Esophagus muscularis mucosa (tissue), 4 donors: ENCODE measurements at regions not wholly inside any gene's neighbourhood (a gene's known extent, or its start where the extent isn't known, plus 50 kb on each side); places are given as distances from the start of the nearest gene placed in this dataset.

Experiments used
- DNase-seq: peaks from one replicate; pipeline ENCODE4 v3.0.0-alpha.2; 2017; ENCODE audit errors: extremely low spot score
- H3K27ac ChIP-seq, 4 donors: fragments of 200-600 bp; sonication (generic); replicated peaks in 1 of 4; 1 replicate in 3 of 4; 2 replicates in 1 of 4; pipeline ENCODE4 v1.5.1; 2016 to 2019; ENCODE audit warnings: mild to moderate bottlenecking in 1 of 4
- H3K27me3 ChIP-seq, 4 donors: fragments of 200-600 bp; sonication (generic); one replicate each; pipeline versions ENCODE4 v1.5.1 to v1.6.0; 2016 to 2019
- H3K36me3 ChIP-seq, 4 donors: fragments of 200-600 bp; sonication (generic); one replicate each; pipeline ENCODE4 v1.5.1; 2016 to 2019
- H3K4me1 ChIP-seq, 4 donors: fragments of 200-600 bp; sonication (generic); one replicate each; pipeline ENCODE4 v1.5.1; 2016 to 2019
- H3K4me3 ChIP-seq, 4 donors: fragments of 200-600 bp; sonication (generic); 1 replicate in 2 of 4; 2 replicates in 2 of 4; pipeline ENCODE4 v1.5.1; 2016 to 2019; ENCODE audit warnings: mild to moderate bottlenecking in 4 of 4, moderate library complexity in 1 of 4
- H3K9me3 ChIP-seq, 4 donors: fragments of 200-600 bp; sonication (generic); 1 replicate in 3 of 4; 2 replicates in 1 of 4; pipeline ENCODE4 v1.5.1; 2016 to 2019
- CTCF ChIP-seq, 3 experiments: fragments of 200-600 bp in 2 of 3; fragments of 450-650 bp in 1 of 3; sonication (generic) in 2 of 3; IDR thresholded peaks; one replicate each; pipeline ENCODE4 v1.5.1; 2017 to 2019; ENCODE audit warnings: antibody characterized with exemption in 3 of 3, mild to moderate bottlenecking in 2 of 3, moderate library complexity in 1 of 3
- EP300 ChIP-seq: sonication (generic); formaldehyde crosslinking; IDR thresholded peaks from one replicate; pipeline ENCODE4 v1.6.1; 2017; ENCODE audit warnings: antibody characterized with exemption
- POLR2A ChIP-seq: fragments of 450-650 bp; IDR thresholded peaks from one replicate; pipeline ENCODE4 v1.6.1; 2017; ENCODE audit warnings: antibody characterized with exemption, moderate library complexity, mild to moderate bottlenecking, low read depth
- POLR2AphosphoS5 ChIP-seq, 2 donors: sonication (generic); formaldehyde crosslinking; IDR thresholded peaks; one replicate each; pipeline ENCODE4 v1.6.1; 2017; ENCODE audit warnings: antibody characterized with exemption in 2 of 2
- WGBS: methylation state at CpG from one replicate; pipeline ENCODE4 v1.1.5; 2018; 5-methylcytosine and 5-hydroxymethylcytosine counted together
- intact Hi-C: fragments of 100-400 bp; cut with DNase I; formaldehyde crosslinking; loops from one replicate; pipeline ENCODE4 v1.15.1; 2023

GRCh38 chr10:25804505-25804904 lies 129.5 kb upstream of the MYO3A start:
- intact Hi-C loops = no loop called here
- H3K27me3 ChIP-seq = no peaks in the 10 kb centered on the region
- H3K36me3 ChIP-seq = no peaks in the 10 kb centered on the region
- no peaks in the 10 kb centered on the region for H3K4me1 ChIP-seq
- no peaks in the 10 kb centered on the region for H3K9me3 ChIP-seq
- H3K4me3 ChIP-seq = no peak overlapping the region
- TF ChIP-seq POLR2AphosphoS5 (IDR thresholded peaks at IDR 0.05) = no peak
- TF ChIP-seq POLR2A = no peak
- TF ChIP-seq EP300 = no peak
- no peak for TF ChIP-seq CTCF (IDR thresholded peaks at IDR 0.05)
- H3K27ac ChIP-seq = no peak overlapping the region
- no peak for DNase-seq
- WGBS = 33% methylated on average over 1 of the region's 2 CpGs

- DNase-seq = no peak
- H3K4me3 ChIP-seq = no peak overlapping the region
- TF ChIP-seq POLR2A (no peak), EP300 (no peak), POLR2AphosphoS5 (IDR thresholded peaks at IDR 0.05) (no peak), CTCF (IDR thresholded peaks at IDR 0.05) (no peak)
- H3K27me3 ChIP-seq = no peaks in the 10 kb centered on the region
- no peak overlapping the region for H3K27ac ChIP-seq
- H3K36me3 ChIP-seq = no peaks in the 10 kb centered on the region
- intact Hi-C loops = no loop called here
- H3K9me3 ChIP-seq = no peaks in the 10 kb centered on the region
- WGBS = 85% methylated on average over 9 of the region's 9 CpGs
- no peaks in the 10 kb centered on the region for H3K4me1 ChIP-seq
Observed at GRCh38 chr10:25805986-25806385, 128.0 kb upstream of the MYO3A start.

- TF ChIP-seq CTCF (IDR thresholded peaks at IDR 0.05) (no peak), POLR2A (no peak), EP300 (no peak), POLR2AphosphoS5 (IDR thresholded peaks at IDR 0.05) (no peak)
- no peak overlapping the region for H3K4me3 ChIP-seq
- intact Hi-C loops = no loop called here
- 45% methylated on average over 5 of the region's 5 CpGs for WGBS
- H3K4me1 ChIP-seq = no peaks in the 10 kb centered on the region
- no peaks in the 10 kb centered on the region for H3K9me3 ChIP-seq
- H3K36me3 ChIP-seq = no peaks in the 10 kb centered on the region
- no peak for DNase-seq
- no peaks in the 10 kb centered on the region for H3K27me3 ChIP-seq
- H3K27ac ChIP-seq = no peak overlapping the region
Observed at GRCh38 chr10:25808372-25808771, 125.7 kb upstream of the MYO3A start.

GRCh38 chr10:25811052-25811685 lies 122.9 kb upstream of the MYO3A start:
- TF ChIP-seq POLR2AphosphoS5 (IDR thresholded peaks at IDR 0.05) = no peak
- no peak for TF ChIP-seq POLR2A
- TF ChIP-seq EP300 = no peak
- TF ChIP-seq CTCF (IDR thresholded peaks at IDR 0.05) = no peak
- Histone ChIP-seq H3K9me3 (no peaks in the 10 kb centered on the region), H3K27me3 (no peaks in the 10 kb centered on the region), H3K27ac (no peak overlapping the region), H3K4me1 (no peaks in the 10 kb centered on the region), H3K36me3 (no peaks in the 10 kb centered on the region), H3K4me3 (no peak overlapping the region)
- 73% methylated on average over 5 of the region's 5 CpGs for WGBS
- DNase-seq = no peak
- intact Hi-C loops = no loop called here

GRCh38 chr10:25813511-25813910 lies 120.5 kb upstream of the MYO3A start:
- no peak for DNase-seq
- no peak overlapping the region for H3K4me3 ChIP-seq
- no peaks in the 10 kb centered on the region for H3K27me3 ChIP-seq
- intact Hi-C loops = no loop called here
- no peaks in the 10 kb centered on the region for H3K36me3 ChIP-seq
- no peak overlapping the region for H3K27ac ChIP-seq
- TF ChIP-seq CTCF (IDR thresholded peaks at IDR 0.05) (no peak), POLR2AphosphoS5 (IDR thresholded peaks at IDR 0.05) (no peak), POLR2A (no peak), EP300 (no peak)
- H3K9me3 ChIP-seq = no peaks in the 10 kb centered on the region
- H3K4me1 ChIP-seq = no peaks in the 10 kb centered on the region
- WGBS = 55% methylated on average over 3 of the region's 3 CpGs
